Transverse colon (tissue), 4 donors: ENCODE measurements at regions not wholly inside any gene's neighbourhood (a gene's known extent, or its start where the extent isn't known, plus 50 kb on each side); places are given as distances from the start of the nearest gene placed in this dataset.

Source experiments
- DNase-seq: peaks from one replicate; pipeline ENCODE4 v3.0.0-alpha.2; 2019
- H3K27ac ChIP-seq, 4 donors: fragments of 200-600 bp; sonication (generic); 2 replicates each; pipeline ENCODE4 v1.5.1; 2016 to 2018; ENCODE audit warnings: inconsistent platforms in 4 of 4
- H3K27me3 ChIP-seq: fragments of 200-600 bp; sonication (generic); 2 replicates; pipeline ENCODE4 v1.5.1; 2017; ENCODE audit warnings: inconsistent platforms
- H3K36me3 ChIP-seq, 4 donors: fragments of 200-600 bp; sonication (generic); 2 replicates each; pipeline ENCODE4 v1.5.1; 2017 to 2019; ENCODE audit warnings: inconsistent platforms in 4 of 4
- H3K4me1 ChIP-seq, 4 donors: fragments of 200-600 bp; sonication (generic); 2 replicates each; pipeline ENCODE4 v1.5.1; 2017 to 2020; ENCODE audit warnings: inconsistent platforms in 4 of 4
- H3K4me3 ChIP-seq, 4 donors: fragments of 200-600 bp; sonication (generic); 1 replicate in 1 of 4; 2 replicates in 3 of 4; pipeline versions ENCODE4 v1.5.1 to v1.6.1; 2017 to 2019; ENCODE audit warnings: inconsistent platforms in 4 of 4
- H3K9me3 ChIP-seq, 2 donors: fragments of 200-600 bp; sonication (generic); 2 replicates each; pipeline ENCODE4 v1.5.1; 2017 to 2019; ENCODE audit warnings: inconsistent platforms in 2 of 2
- CTCF ChIP-seq, 5 experiments: fragments of 200-600 bp in 3 of 5; fragments of 450-650 bp in 2 of 5; sonication (generic) in 3 of 5; IDR thresholded peaks; 1 replicate in 2 of 5; 2 replicates in 3 of 5; pipeline ENCODE4 v1.5.1; 2016 to 2017; ENCODE audit warnings: antibody characterized with exemption in 5 of 5, inconsistent platforms in 3 of 5, mild to moderate bottlenecking in 2 of 5, moderate library complexity in 1 of 5
- EP300 ChIP-seq: sonication (generic); formaldehyde crosslinking; IDR thresholded peaks from one replicate; pipeline ENCODE4 v1.6.1; 2017; ENCODE audit warnings: antibody characterized with exemption, low read depth
- POLR2A ChIP-seq: fragments of 450-650 bp; IDR thresholded peaks from one replicate; pipeline ENCODE4 v1.6.1; 2016; ENCODE audit warnings: antibody characterized with exemption, mild to moderate bottlenecking, moderate library complexity
- POLR2AphosphoS5 ChIP-seq, 3 donors: sonication (generic); formaldehyde crosslinking; IDR thresholded peaks; one replicate each; pipeline ENCODE4 v1.6.1; 2016; ENCODE audit warnings: antibody characterized with exemption in 3 of 3
- WGBS, 2 donors: methylation state at CpG; one replicate each; pipeline ENCODE4 v1.1.5; 2018; ENCODE audit warnings: low coverage in 1 of 2; 5-methylcytosine and 5-hydroxymethylcytosine counted together
- in situ Hi-C, 4 donors: fragments of 200-750 bp; cut with MboI; loops; one replicate each; pipeline versions ENCODE4 v1.15.0 to v1.15.1; 2017; ENCODE audit warnings: low sequenced_read_pairs in 3 of 4, low pct_ligation_motif_present in 1 of 4, low pct_unique_long_range_greater_than_20kb in 1 of 4
- intact Hi-C: fragments of 100-400 bp; cut with DNase I; formaldehyde crosslinking; loops from one replicate; pipeline ENCODE4 v1.15.1; 2023; ENCODE audit warnings: low total_unique reads

GRCh38 chr16:79728048-79728922 is 127.7 kb upstream of the MAF start:
- H3K4me3 ChIP-seq, result no peak overlapping the region
- H3K36me3 ChIP-seq, result no peaks in the 10 kb centered on the region
- TF ChIP-seq EP300, result no peak
- no peak for TF ChIP-seq POLR2AphosphoS5 (IDR thresholded peaks at IDR 0.05)
- TF ChIP-seq CTCF (IDR thresholded peaks at IDR 0.05), result no peak
- no peaks in the 10 kb centered on the region for H3K27me3 ChIP-seq
- intact Hi-C loops, result no loop called here
- H3K4me1 ChIP-seq, result no peaks in the 10 kb centered on the region
- 70 to 74% methylated on average over 3 to 4 of the region's 4 CpGs for WGBS, 2 donors
- no peak for DNase-seq
- in situ Hi-C loops, result loop anchor here in 1 of 4 donors (25.0 kb wide), 1 partner anchor 91 kb away; no protein-coding TSS in a partner anchor
- no peak overlapping the region for H3K27ac ChIP-seq
- H3K9me3 ChIP-seq, result no peaks in the 10 kb centered on the region

GRCh38 chr16:79726902-79727301 is 126.4 kb upstream of the MAF start:
- Histone ChIP-seq H3K27ac (no peak overlapping the region), H3K9me3 (no peaks in the 10 kb centered on the region), H3K4me1 (peaks cover 0 to 1% (median under 1%) of the 10 kb centered on the region in 4 donors), H3K27me3 (no peaks in the 10 kb centered on the region), H3K4me3 (no peak overlapping the region), H3K36me3 (no peaks in the 10 kb centered on the region)
- TF ChIP-seq EP300, result no peak
- TF ChIP-seq POLR2AphosphoS5 (IDR thresholded peaks at IDR 0.05), result no peak
- no peak for TF ChIP-seq POLR2A
- no peak for TF ChIP-seq CTCF (IDR thresholded peaks at IDR 0.05)
- DNase-seq, result no peak
- in situ Hi-C loops (loop anchor here in 1 of 4 donors (25.0 kb wide), 1 partner anchor 90 kb away; no protein-coding TSS in a partner anchor), intact Hi-C loops (no loop called here)

GRCh38 chr16:79725051-79725450 is 124.5 kb upstream of the MAF start:
- Histone ChIP-seq H3K4me1 (peaks cover 0 to 14% (median 5%) of the 10 kb centered on the region in 4 donors), H3K4me3 (no peak overlapping the region), H3K27ac (no peak overlapping the region), H3K9me3 (no peaks in the 10 kb centered on the region), H3K36me3 (no peaks in the 10 kb centered on the region), H3K27me3 (no peaks in the 10 kb centered on the region)
- intact Hi-C loops (no loop called here), in situ Hi-C loops (loop anchor here in 1 of 4 donors (25.0 kb wide), 1 partner anchor 88 kb away; no protein-coding TSS in a partner anchor)
- no peak for TF ChIP-seq CTCF (IDR thresholded peaks at IDR 0.05)
- TF ChIP-seq POLR2AphosphoS5 (IDR thresholded peaks at IDR 0.05), result no peak
- 78 to 82% methylated on average over 3 to 4 of the region's 4 CpGs for WGBS, 2 donors
- no peak for DNase-seq

- peak; percentile 33 for DNase-seq
- H3K4me3 ChIP-seq, result no peak overlapping the region
- intact Hi-C loops, result no loop called here
- in situ Hi-C loops, result no loop called here
- no peaks in the 10 kb centered on the region for H3K9me3 ChIP-seq
- H3K27me3 ChIP-seq, result no peaks in the 10 kb centered on the region
- TF ChIP-seq CTCF (IDR thresholded peaks at IDR 0.05) (no peak), POLR2A (no peak), POLR2AphosphoS5 (IDR thresholded peaks at IDR 0.05) (no peak), EP300 (no peak)
- H3K27ac ChIP-seq, result no peak overlapping the region
- peaks cover 0 to 14% (median 5%) of the 10 kb centered on the region in 4 donors for H3K4me1 ChIP-seq
- H3K36me3 ChIP-seq, result no peaks in the 10 kb centered on the region
- 74 to 100% methylated on average over 1 to 8 of the region's 8 CpGs for WGBS, 2 donors
These were observed 123.1 kb upstream of the MAF start for GRCh38 chr16:79723583-79724168.
